Esophagus squamous epithelium (tissue), 4 donors: ENCODE measurements at regions not wholly inside any gene's neighbourhood (a gene's known extent, or its start where the extent isn't known, plus 50 kb on each side); places are given as distances from the start of the nearest gene placed in this dataset.

Source experiments
- CTCF ChIP-seq, 6 experiments: fragments of 450-650 bp in 4 of 6; fragments of 200-600 bp in 2 of 6; sonication (generic) in 2 of 6; IDR thresholded peaks; one replicate each; pipeline ENCODE4 v1.5.1; 2016 to 2019; ENCODE audit warnings: antibody characterized with exemption in 6 of 6, mild to moderate bottlenecking in 4 of 6, moderate library complexity in 4 of 6
- POLR2A ChIP-seq, 4 donors: fragments of 450-650 bp; IDR thresholded peaks; one replicate each; pipeline ENCODE4 v1.6.1; 2017; ENCODE audit warnings: antibody characterized with exemption in 4 of 4, mild to moderate bottlenecking in 4 of 4, moderate library complexity in 3 of 4

GRCh38 chr21:20329636-20330035 lies 668.6 kb upstream of the NCAM2 start:
- TF ChIP-seq CTCF (IDR thresholded peaks at IDR 0.05) = no peak
- TF ChIP-seq POLR2A (IDR thresholded peaks at IDR 0.05) = no peak
